Kidney capillary endothelial cell (primary cell): ENCODE measurements at regions not wholly inside any gene's neighbourhood (a gene's known extent, or its start where the extent isn't known, plus 50 kb on each side); places are given as distances from the start of the nearest gene placed in this dataset.

Experiments used
- DNase-seq: peaks from one replicate; pipeline ENCODE4 v3.0.0-alpha.2; 2018; ENCODE audit warnings: low spot score

DNA sequence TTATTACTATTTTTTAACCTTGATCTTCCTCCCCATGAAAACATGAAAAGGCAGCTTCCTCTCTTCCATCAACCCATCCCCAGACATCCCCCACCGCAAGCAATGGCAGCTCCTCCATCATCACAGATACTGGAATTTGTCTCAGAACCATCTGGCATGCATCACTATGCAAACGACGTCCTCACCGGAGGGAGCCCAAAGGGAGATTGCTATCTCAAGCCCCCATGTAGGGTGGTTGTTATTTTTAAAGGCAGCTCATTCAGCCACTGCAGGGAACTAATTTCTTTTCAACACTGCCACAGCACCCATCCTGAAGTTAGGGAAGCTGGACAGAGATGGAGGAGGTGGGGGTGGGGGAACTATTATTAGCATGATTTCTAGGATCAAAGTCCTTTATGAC is 222.5 kb downstream of the FOXL1 start:
- no peak for DNase-seq

DNA sequence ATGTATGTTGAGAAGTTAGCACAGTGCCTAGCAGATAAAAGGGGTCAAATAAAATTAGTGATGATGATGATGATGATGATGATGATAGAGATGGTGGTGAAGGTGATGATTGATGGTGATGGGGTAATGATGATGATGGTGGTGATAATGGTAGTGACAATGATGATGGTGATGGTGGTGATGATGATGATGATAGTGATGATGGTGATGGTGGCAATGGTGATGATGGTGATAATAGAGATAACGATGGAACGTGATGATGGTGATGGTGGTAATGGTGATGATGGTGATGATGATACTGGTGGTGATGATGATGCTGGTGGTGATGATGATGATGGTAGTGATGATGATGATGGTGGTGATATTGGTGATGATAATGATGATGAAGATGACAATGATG is 223.7 kb downstream of the FOXL1 start:
- DNase-seq: no peak

DNA sequence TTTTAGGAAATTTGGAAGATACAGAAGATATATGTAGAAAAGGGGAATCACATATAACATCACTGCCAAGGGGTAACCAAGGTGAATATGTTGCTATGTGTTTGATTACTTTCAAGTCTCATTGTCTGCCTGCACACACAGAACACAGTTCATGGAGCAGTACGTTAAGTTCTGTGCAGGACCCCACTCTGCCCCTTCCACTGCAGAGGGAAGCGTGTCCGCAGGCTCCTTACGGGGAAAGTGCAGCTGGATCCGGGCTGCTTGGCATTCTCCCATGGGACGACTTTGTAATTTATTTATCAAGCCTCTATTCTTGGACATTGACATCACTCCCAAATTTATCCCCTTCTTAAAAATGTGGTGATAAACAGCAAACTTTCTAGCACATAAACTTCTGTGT is 226.8 kb downstream of the FOXL1 start:
- DNase-seq: no peak

DNA sequence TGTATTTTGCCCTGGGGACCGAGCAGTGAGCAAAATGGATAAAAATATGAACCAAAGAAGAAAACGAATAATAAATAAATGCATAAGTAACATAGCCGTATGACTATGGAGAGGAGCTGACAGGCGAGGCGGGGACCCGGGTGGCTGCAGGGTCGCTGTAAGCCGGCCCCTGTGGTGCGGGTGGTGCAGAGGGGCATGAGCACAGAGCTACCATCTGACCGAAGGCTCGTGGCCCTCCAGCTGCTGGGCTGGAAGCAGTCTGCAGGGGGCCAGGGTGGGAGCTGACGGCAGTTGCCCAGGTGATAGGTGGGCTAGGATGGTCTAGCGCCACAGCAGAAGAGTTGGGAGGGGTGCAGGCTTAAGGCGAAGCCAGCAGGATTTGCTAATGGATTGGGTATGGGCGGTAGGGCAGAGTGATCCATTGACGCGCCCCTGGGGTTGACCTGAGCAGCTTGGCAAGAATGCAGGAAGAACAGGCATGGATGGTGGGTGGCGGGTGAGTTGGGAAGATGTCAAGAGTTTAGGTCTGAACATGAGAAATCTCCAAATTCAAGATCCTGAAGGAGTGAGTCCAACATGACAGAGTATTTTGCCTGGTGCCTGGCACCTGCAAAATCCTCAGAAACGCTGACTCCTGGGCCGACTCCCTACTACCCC is 228.0 kb downstream of the FOXL1 start:
- no peak for DNase-seq

DNA sequence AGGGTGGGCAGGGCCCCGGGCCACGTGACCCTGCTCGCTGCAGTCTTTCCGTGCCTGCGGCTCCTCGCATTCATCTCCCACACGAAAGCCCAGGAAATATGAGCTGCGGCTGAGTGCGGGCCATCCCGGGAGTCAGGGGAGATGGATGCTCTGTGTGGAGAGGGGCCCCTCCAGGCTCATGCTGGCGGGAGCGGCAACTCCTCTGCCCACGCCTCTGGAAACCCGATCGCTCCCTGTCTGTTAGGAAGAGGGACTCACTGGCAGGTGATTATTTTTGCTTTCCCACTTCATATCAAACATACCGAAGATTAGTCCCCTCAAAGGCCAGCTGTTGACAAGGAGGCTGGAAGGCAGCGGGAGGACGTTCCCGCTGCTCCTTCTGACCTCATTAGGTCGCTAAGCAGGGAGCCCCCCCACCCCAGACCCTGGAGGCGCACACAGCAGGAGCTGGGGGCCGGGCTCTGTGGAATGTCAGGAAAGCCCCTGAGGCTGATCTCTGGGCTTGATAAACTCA is 228.5 kb downstream of the FOXL1 start:
- DNase-seq: no peak

DNA sequence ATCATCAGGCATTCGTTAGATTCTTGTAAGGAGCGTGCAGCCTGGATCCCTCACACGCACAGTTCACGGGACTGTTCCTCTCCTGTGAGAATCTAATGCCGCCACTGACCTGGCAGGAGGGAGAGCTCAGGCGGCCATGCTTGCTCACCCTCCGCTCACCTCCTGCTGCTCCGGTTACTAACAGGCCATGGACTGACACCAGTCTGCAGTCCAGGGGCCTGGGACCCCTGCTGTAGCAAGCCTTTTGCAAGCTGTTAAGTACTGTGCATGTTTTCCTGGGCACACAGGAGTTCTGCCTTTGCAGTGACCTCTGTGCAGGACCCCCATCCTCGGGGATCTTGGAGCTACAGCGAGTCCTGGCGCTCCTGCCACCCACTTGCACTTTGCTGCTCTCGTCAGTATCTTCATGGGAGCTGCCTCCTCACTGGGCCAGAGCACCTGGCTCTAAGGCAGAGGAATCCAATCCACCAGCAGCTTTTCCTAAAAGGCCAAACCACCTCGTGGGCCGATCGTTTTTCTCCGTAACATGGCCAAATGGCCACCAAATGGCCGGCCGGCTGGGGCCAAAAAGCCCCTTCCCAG is 230.6 kb downstream of the FOXL1 start:
- DNase-seq: no peak

DNA sequence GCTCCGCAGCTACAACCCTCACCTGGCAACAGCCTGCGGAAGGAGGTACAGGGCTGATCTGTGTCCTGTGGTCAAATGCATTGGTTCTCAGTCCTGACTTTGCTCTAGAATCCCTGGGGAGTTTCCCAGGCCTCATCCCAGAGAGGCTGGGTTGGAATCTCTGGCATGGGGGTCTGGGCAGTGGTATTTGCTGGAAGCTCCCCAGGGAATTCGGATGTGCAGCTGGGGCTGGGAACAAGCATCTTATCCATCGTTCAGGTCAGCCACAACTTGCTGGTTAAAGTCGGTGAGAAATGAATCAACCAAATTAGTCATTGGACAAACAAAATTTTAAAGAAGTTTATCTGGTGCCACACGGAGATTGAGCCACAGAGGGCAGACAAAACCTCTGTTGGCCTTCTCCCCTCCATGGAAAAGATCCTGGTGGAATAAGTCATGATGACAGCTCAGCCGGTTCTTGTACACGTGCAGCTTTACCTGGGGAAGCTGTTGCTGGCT is 231.2 kb downstream of the FOXL1 start:
- no peak for DNase-seq

DNA sequence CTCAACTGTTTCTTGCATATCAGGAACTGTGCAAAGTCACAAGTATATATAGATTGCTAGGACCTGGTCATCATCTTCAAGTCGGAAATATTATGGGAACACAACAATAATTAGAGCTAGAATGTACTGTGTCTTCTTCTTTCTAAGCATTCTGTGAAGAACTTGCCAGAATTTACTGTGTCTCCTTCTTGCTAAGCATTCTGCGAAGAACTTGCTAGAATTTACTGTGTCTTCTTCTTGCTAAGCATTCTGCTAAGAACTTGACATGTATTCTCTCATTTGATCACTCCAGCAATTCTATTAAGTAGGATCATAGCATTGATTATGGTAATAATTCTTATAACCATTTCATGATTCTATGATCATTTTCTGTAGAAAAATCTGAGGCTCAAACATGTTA is 231.7 kb downstream of the FOXL1 start:
- no peak for DNase-seq

DNA sequence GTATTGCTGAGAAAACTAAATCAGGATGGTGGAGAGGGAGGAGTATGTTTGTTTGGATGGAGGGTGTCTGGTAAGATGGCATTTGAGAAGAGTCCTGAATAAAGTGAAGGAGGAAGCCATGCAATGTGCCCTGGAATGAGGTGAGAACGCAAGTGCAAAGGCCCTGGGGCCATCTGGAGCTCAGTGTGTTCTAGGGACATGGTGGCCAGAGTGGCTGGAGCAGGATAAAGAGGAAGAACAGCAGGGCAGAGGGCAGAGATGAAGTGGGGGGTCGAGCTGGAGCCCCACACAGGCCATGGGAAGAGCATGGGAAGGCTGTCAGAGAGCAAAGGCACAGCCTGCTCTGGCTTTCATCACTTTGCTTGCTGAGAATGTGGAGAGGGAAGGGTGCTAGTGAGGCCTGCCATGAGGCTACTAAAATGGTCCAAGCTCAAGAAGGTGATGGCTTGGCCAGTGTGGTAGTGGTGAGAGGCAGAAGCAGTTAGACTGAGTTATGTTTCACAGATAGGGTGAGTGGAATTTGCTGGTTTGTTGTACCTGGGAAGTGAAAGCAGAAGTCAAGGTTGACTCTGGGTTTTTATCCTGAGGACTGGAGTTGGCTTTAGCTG is 234.1 kb downstream of the FOXL1 start:
- DNase-seq: no peak

DNA sequence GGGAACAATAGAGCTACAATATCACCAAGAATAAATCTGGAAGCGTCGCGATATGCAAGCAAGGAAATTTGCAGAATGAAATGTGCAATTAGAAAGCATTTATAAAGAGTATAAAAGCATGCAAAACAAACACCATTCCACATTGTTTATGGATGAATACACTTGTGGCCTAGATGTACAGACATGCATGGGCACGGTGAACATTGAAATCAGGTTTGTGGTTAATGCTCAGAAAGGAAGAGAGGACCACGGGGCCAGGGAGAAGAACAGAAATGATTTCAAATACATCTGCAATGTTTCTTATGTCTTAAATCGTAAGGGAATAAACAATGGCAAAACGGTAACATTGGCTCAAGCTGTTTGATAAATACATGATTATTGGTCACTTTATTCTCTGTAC is 235.9 kb downstream of the FOXL1 start:
- DNase-seq: no peak

DNA sequence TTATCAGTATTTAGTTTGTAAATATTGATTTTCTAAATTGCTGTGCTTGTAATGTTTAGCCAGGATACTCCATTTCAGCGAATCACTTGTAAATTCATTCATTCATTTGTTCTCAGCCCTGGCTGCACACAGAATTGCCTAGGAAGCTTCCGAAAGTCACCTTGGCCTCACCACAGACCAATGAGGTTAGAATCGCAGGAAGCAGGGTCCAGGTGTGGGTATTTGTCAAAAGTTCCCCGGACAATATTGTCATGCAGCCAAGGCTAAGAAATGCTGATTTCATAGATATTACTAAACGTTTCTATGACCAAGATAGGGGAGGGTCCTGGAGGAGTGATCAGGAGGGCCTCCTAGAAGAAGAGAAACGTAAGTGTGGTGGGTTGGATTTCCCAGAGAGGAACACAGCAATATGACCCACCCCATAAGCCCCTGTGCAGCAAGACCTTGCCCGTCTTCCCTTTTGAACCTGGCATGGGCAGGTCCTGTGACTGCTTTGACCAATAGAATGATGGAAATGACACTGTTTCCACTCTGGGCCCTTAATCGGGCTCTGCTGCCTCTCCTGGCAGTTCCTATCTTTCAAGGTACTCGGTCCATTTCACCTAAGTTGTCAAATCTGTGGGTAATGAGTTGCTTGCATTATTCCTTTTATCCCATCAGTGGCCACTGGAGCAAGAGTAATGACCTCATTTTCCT is 238.7 kb downstream of the FOXL1 start:
- no peak for DNase-seq

DNA sequence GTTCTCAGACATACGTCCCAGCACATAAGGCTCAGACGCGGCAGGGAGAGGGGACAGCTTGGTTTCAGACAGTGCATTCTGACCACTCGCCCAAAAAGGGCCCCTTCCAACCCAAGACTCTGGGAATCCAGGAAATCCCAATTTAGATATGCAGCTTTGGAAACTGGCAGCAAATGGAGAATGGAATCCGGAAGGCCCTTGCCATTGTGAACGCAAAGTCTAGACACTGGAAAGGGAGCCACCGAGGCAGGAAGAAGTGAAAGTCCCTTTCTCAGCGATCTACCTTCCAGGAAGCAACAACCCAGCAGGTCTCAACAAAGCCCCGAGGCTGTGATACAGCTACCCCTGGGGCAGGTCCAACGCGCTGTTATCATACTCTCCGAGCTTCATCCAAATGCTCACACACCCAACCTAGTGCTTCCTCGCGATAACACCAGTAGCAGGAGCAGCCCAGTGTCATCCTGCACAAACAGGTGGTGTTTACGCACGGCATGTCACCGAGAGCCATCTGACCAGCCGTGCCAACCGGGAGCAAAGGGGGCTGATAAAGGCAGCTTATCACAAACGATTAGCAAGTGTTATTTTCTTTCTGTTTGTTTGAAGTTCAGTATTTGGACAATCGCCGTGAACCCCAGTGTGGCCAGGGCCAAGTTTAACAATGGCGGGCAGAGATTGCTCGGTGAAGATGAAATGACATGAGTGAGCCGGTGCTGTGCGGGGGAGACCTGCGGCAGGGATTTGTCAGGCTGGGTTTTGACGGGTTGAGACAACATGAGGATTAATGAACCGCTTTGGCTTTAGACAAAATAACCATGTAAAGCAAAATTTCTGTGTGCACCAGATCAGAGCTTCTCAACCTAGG is 240.6 kb downstream of the FOXL1 start:
- DNase-seq: peak; percentile 34

DNA sequence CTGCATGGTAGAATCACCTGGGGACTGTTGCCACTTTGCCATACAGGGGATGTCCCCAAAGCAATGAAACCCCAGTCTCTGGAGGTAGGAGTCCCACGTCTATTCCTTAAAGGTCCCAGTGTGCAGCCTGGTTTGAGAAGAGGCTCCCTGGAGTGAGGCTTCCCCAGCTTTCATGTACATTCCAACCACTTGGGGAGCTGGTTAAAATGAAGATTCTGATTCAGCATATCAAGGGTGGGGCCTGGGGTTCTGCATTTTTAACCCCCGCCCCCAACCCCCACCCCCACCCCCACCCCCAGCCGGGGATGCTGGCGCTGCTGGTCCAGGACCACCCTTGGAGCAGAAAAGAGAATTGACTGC is 241.2 kb downstream of the FOXL1 start:
- no peak for DNase-seq

DNA sequence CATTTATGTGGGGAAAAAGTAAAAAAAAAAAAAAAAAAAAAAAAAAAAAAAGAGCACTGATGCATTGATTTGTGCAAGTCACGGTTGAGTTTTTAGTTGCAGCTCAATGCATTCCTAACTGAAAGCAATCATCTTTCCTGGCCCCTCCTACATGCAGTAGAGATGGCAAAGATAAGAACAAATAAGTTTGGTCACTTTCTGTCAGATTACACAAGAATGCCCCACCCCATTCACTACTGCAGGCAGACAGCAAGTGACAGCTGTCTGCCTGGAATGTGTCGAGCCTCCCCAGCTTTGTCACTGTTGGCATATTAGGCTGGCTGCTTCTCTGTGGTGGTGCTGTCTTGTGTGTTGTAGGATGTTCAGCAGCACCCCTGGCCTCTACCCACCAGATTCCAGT is 243.5 kb downstream of the FOXL1 start:
- no peak for DNase-seq

DNA sequence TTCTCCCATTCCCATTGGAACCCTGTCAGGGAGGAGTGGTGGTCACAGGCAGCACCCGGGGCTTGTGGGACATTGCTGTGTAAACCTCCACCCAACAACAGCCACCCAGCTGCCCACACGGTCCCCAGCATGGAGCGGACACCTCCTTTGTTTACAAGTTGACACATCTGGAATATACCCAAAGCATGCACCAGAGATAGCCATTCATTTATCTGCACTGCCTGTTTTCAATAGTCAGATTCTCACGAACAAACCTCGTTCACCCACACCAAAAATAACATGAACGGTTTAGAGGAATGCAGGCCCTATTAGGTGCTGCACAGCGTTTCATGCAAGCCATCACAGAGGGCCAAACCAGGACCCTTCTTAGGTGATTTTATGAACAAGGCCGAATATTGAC is 244.8 kb downstream of the FOXL1 start:
- no peak for DNase-seq

DNA sequence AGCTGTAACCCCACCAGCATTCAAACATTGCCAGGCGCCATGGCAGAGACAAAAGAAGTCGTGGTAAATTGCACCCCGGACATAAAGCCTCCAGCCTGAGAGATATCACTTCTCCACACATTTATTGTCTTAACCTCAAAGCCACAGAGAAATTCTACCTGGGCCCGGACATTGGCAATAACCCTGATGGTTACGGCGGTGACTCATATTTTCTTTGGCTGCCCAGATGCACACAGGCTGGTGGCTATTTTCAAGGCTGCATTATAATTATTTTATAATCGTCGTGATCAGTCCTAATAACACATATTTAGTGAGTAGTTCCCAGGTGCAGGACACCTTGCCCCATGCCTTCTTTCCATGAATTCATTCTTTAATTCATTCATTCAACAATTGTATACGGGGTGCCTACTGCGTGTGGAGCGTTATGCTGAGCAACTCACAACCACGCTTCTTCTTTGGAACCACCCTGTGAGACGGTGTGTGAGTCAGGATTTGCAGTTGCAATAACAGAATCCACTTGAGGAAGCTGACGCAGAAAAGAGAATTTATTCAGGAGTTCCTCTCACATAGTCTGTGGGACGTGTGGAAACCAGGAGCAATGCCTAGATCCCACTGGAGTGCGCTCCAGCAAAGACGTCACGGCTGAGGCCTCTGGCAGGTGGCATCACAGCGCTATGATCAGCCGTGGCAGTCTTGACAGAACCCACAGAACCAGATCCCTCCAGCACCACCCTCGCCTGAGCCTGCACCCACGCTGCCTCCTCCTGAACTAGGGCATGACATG is 245.7 kb downstream of the FOXL1 start:
- DNase-seq: no peak

DNA sequence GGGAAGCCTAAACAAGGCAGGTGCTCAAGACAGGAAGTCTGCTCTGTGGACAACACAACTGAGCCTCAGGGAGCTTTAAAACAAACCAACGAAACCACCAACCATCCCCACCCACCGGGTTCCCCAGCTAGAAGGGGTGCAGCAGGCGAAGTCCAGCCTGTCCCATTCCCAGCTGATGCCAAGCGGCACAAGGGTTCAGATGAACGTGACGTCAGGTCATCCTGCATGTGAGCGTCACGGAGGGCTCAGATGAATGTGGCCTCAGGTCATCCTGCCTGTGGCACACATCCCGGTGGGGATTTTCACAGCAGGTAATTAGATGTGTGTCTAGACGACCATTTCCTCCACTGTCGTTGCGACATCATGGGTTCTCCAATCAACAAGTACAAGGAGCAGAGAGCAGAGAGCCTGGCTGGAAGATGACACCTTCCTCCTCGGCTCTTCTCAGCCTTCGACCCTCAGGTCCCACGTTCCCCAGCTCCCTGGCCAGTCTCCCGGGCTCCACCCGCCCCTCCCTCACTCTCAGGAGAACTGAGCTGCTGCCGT is 246.5 kb downstream of the FOXL1 start:
- DNase-seq: no peak

DNA sequence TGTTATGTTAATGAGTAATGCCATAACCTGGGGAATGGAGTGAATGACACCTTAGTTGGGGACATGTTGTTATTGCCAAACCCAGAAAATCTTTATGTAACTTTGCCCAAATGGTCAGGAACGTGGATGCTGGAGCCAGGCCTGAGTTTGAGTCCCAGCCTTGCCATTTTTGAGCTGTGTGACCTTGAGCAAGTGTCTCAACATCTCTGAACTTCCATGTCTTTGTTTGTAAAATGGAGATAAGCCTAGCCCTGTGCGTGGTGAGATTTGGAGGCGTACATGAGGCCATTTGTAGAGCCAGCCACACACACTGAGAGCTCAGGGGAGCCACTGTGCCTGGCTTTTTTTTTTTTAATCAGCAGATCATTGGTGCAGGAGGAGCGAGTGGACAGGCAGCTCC is 247.3 kb downstream of the FOXL1 start:
- DNase-seq: no peak

DNA sequence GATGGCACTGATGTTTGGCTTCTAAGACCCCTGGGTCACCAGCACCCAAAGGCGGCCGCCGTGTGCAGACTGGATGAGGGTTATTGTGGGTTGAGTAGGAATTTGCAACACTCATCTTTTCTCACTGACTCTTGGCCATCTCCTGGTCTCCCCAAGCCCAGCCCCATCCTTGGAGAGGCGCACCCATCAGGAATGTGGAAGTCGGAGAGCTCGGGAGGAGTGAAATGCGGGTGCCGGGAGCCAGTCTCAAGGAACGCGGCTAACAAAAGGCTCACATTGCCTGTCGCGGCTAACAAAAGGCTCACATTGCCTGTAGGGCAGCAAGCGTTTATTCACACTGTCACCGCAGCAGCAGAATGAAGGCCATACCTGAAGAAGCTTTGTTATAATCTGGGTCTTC is 248.6 kb downstream of the FOXL1 start:
- no peak for DNase-seq

DNA sequence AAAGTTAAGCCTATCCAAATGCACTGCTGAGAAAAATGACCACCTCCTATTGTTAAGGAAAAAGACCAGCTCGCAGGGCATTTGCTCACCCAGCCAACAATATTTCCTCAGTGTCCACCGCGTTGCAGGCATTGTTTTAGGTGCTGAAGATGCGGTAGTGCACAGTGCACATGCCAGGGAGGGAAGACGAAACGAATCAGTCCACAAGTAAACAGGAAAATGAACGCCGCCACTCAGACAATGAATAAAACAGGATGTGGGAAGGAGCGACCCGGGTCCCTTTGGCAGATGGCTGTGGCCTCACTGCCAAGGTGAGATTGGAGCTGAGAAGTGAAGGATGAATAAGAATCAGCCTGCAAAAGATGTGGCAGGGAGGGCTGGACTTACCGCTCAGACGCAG is 249.2 kb downstream of the FOXL1 start:
- no peak for DNase-seq

DNA sequence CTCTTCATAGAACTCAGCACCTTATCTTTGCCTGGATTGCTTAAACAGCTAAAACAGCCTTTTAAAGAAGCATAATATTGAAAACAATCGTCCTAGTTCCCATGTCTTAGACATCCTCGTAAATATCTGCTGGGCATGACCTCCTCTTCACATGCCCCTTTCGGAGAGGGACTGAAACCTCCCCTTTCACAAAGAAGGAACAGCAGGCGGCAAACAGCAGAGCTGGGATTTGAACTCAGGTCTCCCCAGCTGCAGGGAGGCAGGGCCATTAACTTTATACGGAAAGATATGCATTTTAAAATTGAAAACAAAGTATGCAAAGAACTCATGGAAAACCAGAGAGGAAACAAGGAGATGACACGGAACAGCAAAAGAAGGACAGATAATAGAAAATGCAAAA is 249.9 kb downstream of the FOXL1 start:
- no peak for DNase-seq
